ENCODE measurements at regions not wholly inside any gene's neighbourhood (a gene's known extent, or its start where the extent isn't known, plus 50 kb on each side); places are given as distances from the start of the nearest gene placed in this dataset.

DNA sequence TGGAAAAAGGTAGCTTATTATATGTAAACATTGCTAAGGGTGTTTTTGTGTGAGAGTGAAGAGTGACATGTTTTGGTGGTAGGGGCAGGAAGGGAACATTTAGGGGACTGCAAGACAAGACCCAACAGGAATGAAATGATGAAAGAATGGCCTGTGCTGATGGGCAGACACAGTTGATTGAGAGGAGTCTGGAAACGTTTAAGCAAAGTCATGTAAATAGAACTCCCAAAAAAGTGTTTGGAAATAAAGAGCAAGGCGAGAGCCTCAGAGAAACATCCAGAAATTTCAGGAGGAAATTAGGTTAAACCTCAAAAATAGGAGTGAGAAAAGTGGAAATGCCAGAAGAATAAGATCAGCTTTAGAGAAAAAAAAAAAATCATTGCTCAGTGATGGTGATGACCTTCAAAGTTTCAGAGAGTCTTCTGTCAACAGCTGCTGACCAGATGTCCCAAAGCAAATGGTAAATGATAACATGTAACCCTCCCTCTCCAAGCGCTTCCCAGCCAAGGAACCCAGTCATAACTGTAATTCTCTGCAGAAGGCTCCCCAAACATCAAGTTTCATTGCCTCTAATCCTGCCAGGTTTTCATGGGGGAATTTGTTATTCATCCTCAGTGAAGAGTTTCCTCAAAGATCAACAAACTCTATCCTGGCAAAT, 223.2 kb upstream of the FAR2 start (continued):
- TF ChIP-seq ZNF518A (tag by site-specific recombination; conservative IDR thresholded peaks at IDR 0.05; ENCODE audit: low read depth): no peak
- TF ChIP-seq MYNN (tag by site-specific recombination; IDR thresholded peaks at IDR 0.05; ENCODE audit: borderline replicate concordance): no peak
- TF ChIP-seq ZNF449 (tag by site-specific recombination; IDR thresholded peaks at IDR 0.05): no peak
- TF ChIP-seq, protein P1, sequence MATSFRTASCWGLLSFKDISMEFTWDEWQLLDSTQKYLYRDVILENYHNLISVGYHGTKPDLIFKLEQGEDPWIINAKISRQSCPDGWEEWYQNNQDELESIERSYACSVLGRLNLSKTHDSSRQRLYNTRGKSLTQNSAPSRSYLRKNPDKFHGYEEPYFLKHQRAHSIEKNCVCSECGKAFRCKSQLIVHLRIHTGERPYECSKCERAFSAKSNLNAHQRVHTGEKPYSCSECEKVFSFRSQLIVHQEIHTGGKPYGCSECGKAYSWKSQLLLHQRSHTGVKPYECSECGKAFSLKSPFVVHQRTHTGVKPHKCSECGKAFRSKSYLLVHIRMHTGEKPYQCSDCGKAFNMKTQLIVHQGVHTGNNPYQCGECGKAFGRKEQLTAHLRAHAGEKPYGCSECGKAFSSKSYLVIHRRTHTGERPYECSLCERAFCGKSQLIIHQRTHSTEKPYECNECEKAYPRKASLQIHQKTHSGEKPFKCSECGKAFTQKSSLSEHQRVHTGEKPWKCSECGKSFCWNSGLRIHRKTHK (tag by site-specific recombination; IDR thresholded peaks at IDR 0.05): no peak
- no peak for TF ChIP-seq ZBTB48 (tag by site-specific recombination; IDR thresholded peaks at IDR 0.05)
- TF ChIP-seq ZNF488 (tag by site-specific recombination; IDR thresholded peaks at IDR 0.05): no peak
- TF ChIP-seq EGR2 (tag by site-specific recombination; IDR thresholded peaks at IDR 0.05; ENCODE audit: low read depth): no peak
- TF ChIP-seq ZNF776 (tag by site-specific recombination; IDR thresholded peaks at IDR 0.05; ENCODE audit: borderline replicate concordance): no peak
- TF ChIP-seq YY2 (tag by site-specific recombination; IDR thresholded peaks at IDR 0.05): no peak
- no peak for TF ChIP-seq ZNF621 (tag by site-specific recombination; IDR thresholded peaks at IDR 0.05)
- no peak for TF ChIP-seq ZNF558 (tag by site-specific recombination; IDR thresholded peaks at IDR 0.05)
- TF ChIP-seq ZNF112 (tag by site-specific recombination; IDR thresholded peaks at IDR 0.05): no peak

DNA sequence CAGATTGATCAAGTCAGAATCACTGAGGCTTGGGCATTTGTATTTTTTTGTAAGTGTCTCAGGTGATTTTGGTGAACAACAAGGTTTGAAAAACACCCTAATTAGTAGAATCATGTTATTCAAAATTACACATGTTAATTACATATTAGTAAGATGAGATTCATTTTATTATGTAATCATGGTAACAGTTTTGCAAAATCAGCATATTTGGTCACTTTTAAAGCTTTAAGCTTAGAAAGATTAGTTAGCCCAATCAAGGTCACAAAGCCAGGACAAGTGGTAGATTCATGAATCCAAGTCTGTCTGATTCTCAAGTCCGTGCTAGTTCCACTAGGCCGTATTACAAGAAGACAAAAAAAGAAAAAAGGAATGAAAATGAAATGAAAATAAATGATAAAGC, 218.4 kb upstream of the FAR2 start:
- TF ChIP-seq SETDB1 (IDR thresholded peaks at IDR 0.05; ENCODE audit: insufficient read length, low read length) (no peak), PRDM6 (tag by site-specific recombination; IDR thresholded peaks at IDR 0.05) (no peak), KLF10 (tag by site-specific recombination; IDR thresholded peaks at IDR 0.05) (no peak), ZNF830 (tag by site-specific recombination; IDR thresholded peaks at IDR 0.05; ENCODE audit: low read depth) (no peak), ZSCAN30 (tag by site-specific recombination; IDR thresholded peaks at IDR 0.05) (no peak)
- no peaks in the 10 kb centered on the region for H3K36me3 ChIP-seq (ENCODE audit: control insufficient read depth in 2 of 2, insufficient read depth in 1 of 2, low read length in 2 of 2)
- ChIA-PET POLR2A (no interaction called here), CTCF (interaction anchor here (0.7 kb wide), 1 partner anchor 47 kb away, joined by 3 read pairs; no protein-coding TSS in a partner anchor)
- H3K9me3 ChIP-seq (ENCODE audit: control insufficient read depth, insufficient read depth, low read depth, low read length): no peaks in the 10 kb centered on the region
- H3K27ac ChIP-seq (ENCODE audit: extremely low read depth, low read depth, low read length): no peak overlapping the region
- no peak overlapping the region for H3K4me3 ChIP-seq (ENCODE audit: low read depth, low read length)
- no peaks in the 10 kb centered on the region for H3K4me1 ChIP-seq (ENCODE audit: control insufficient read depth, insufficient read depth, low read length)

Measured in HEK293 (cell line).